22Rv1 (cell line): ENCODE measurements at regions not wholly inside any gene's neighbourhood (a gene's known extent, or its start where the extent isn't known, plus 50 kb on each side); places are given as distances from the start of the nearest gene placed in this dataset.

Experiments used
- CTCF ChIP-seq: fragments of 450-650 bp; IDR thresholded peaks from 2 replicates; pipeline ENCODE4 v1.5.1; 2017; ENCODE audit warnings: mild to moderate bottlenecking
- ZFX ChIP-seq: fragments of 450-650 bp; IDR thresholded peaks from 2 replicates; pipeline ENCODE4 v1.6.1; 2017; ENCODE audit warnings: antibody characterized with exemption, borderline replicate concordance

GRCh38 chr21:35381743-35382310 lies 332.7 kb upstream of the RUNX1 start:
- TF ChIP-seq CTCF (no peak), ZFX (no peak)
